ENCODE measurements at regions not wholly inside any gene's neighbourhood (a gene's known extent, or its start where the extent isn't known, plus 50 kb on each side); places are given as distances from the start of the nearest gene placed in this dataset.

DNA sequence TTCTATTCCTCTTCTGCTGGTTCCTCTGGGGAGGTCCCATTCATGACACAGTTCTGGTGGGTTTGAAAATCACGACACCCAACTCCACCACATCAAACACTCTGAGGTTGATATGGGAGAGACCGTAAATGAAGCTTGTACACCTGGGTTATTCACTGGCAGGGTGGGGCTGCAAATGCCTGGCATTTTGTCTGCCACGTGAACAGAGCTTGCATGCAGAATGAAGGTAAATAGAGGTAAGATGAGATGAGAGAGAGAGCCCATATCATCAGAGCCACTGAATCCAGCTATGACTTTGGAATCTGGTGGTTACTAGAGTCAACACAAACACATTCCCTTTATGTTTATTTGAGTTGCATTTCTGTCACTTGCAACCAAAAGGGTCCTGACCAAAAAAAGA is 97.4 kb downstream of the BANF2 start (continued):
- peak; percentile 27; the same call in 1 of the 2 replicates for TF ChIP-seq SOX5 (CRISPR knock-in tag; IDR thresholded peaks at IDR 0.05; ENCODE audit: borderline replicate concordance)
- no peak for TF ChIP-seq MAZ (IDR thresholded peaks at IDR 0.05; ENCODE audit: borderline replicate concordance, low read depth, low read length)
- peak; percentile 43; the same call in 1 of the 2 replicates for TF ChIP-seq MAZ (CRISPR knock-in tag; IDR thresholded peaks at IDR 0.05; ENCODE audit: low read depth)

DNA sequence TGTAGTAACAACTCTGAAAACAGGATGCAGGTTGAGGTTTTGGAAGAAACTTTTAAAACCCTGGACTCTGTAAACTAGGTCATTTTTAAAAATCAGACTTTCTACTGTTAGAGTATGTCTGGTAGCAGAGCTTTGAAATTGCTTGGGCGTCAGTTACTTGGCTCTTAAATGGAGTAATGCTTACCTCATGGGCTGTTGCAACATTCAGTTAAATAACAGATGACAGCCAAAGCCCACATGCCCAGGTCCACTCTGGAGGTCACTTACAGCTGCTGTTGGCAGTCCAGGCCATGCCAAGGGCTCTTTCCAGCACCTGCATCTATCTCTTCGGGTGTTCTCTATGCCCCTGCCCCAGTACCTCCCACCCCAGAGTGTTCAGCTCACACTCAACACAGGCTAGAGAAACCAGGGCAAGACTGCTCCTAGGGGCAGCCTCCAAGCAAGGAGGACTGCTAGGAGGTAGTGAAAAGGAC is 96.4 kb downstream of the BANF2 start:
- CTCF ChIA-PET (ENCODE audit: low intra/inter-chr PET ratio, low total read pairs), result no interaction called here
- TF ChIP-seq CBX2 (IDR thresholded peaks at IDR 0.05; ENCODE audit: low read depth, low read length) (no peak), CBX2 (CRISPR knock-in tag; IDR thresholded peaks at IDR 0.05; ENCODE audit: low read depth) (no peak), KDM4B (CRISPR knock-in tag; IDR thresholded peaks at IDR 0.05) (no peak), ZNF644 (CRISPR knock-in tag; IDR thresholded peaks at IDR 0.05; ENCODE audit: low read depth) (peak; percentile 91), KDM5B (CRISPR knock-in tag; IDR thresholded peaks at IDR 0.05; ENCODE audit: borderline replicate concordance) (no peak), SKI (IDR thresholded peaks at IDR 0.05; ENCODE audit: partially characterized antibody) (peak; percentile 46), AHR (CRISPR knock-in tag; IDR thresholded peaks at IDR 0.05) (peak; percentile 30; the same call in 1 of the 2 replicates), ATRX (CRISPR knock-in tag; IDR thresholded peaks at IDR 0.05; ENCODE audit: borderline replicate concordance) (no peak), ZNF766 (CRISPR knock-in tag; IDR thresholded peaks at IDR 0.05; ENCODE audit: borderline replicate concordance) (no peak), SETDB1 (CRISPR knock-in tag; IDR thresholded peaks at IDR 0.05; ENCODE audit: borderline replicate concordance) (no peak), ZNF431 (CRISPR knock-in tag; IDR thresholded peaks at IDR 0.05; ENCODE audit: borderline replicate concordance, low read depth) (no peak), ZNF605 (CRISPR knock-in tag; IDR thresholded peaks at IDR 0.05) (no peak), HES4 (CRISPR knock-in tag; IDR thresholded peaks at IDR 0.05; ENCODE audit: borderline replicate concordance) (no peak), ZFP36L2 (CRISPR knock-in tag; IDR thresholded peaks at IDR 0.05) (no peak), NFE2L1 (CRISPR knock-in tag; IDR thresholded peaks at IDR 0.05; ENCODE audit: borderline replicate concordance) (no peak), NAIF1 (CRISPR knock-in tag; IDR thresholded peaks at IDR 0.05; ENCODE audit: borderline replicate concordance) (no peak), ZFP37 (CRISPR knock-in tag; IDR thresholded peaks at IDR 0.05; ENCODE audit: borderline replicate concordance) (0 out of 2 replicates have a peak, but pooled peaks have one; percentile 52), JUND (CRISPR knock-in tag; IDR thresholded peaks at IDR 0.05) (0 out of 2 replicates have a peak, but pooled peaks have one; percentile 11), STAG1 (CRISPR knock-in tag; IDR thresholded peaks at IDR 0.05) (peak; percentile 16; the same call in 1 of the 2 replicates), ZNF33A (CRISPR knock-in tag; IDR thresholded peaks at IDR 0.05; ENCODE audit: borderline replicate concordance) (no peak), TBL1XR1 (IDR thresholded peaks at IDR 0.05; ENCODE audit: borderline replicate concordance, low read length, partially characterized antibody) (peak; percentile 42)
- TF ChIP-seq, protein P1, sequence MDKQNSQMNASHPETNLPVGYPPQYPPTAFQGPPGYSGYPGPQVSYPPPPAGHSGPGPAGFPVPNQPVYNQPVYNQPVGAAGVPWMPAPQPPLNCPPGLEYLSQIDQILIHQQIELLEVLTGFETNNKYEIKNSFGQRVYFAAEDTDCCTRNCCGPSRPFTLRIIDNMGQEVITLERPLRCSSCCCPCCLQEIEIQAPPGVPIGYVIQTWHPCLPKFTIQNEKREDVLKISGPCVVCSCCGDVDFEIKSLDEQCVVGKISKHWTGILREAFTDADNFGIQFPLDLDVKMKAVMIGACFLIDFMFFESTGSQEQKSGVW (CRISPR knock-in tag; IDR thresholded peaks at IDR 0.05; ENCODE audit: borderline replicate concordance), result no peak

More for the DNA sequence above, 96.4 kb downstream of the BANF2 start:
- Histone ChIP-seq H3K4me1 (ENCODE audit: insufficient read depth, low read length) (peaks cover 32% of the 10 kb centered on the region), H3K4me3 (replicated peaks in 1 of 3; ENCODE audit: insufficient read depth in 1 of 3, low read depth in 2 of 3, low read length in 3 of 3) (no peak overlapping the region), H3K36me3 (replicated peaks in 1 of 2; ENCODE audit: control insufficient read depth in 1 of 2, insufficient read depth in 2 of 2, low read length in 2 of 2) (no peaks in the 10 kb centered on the region), H3K79me2 (ENCODE audit: insufficient read depth, low read length) (no peaks in the 10 kb centered on the region), H2AFZ (ENCODE audit: low read length) (no peak overlapping the region), H3K9ac (ENCODE audit: insufficient read depth, low read depth, low read length) (no peak overlapping the region), H3K27me3 (ENCODE audit: control insufficient read depth in 1 of 2, insufficient read depth in 2 of 2, low read length in 2 of 2) (peaks cover 3 to 42% of the 10 kb centered on the region in 2 experiments; a peak in 4 of 5 replicates), H3K27ac (ENCODE audit: extremely low read length, insufficient read depth, low read length) (no peak overlapping the region), H3K4me2 (ENCODE audit: low read depth, low read length) (peak overlapping the region; percentile 25; the same call in 1 of the 2 replicates), H3K9me3 (ENCODE audit: low read length) (peaks cover 16% of the 10 kb centered on the region), H4K20me1 (ENCODE audit: insufficient read depth, low read length) (no peaks in the 10 kb centered on the region)
- DNase-seq (ENCODE audit: low spot score) (peak; percentile 82), FAIRE-seq (peak; percentile 77), ATAC-seq (peak; percentile 86)
- BruUV-seq (replicated peaks), result no TSS peak
- in situ Hi-C loops (cut with HindIII; ENCODE audit: extremely low pct_ligation_motif_present, low pct_unique_long_range_greater_than_20kb) (no loop called here), intact Hi-C loops (cut with micrococcal nuclease; ENCODE audit: unreplicated experiment) (no loop called here)
- POLR2A ChIA-PET, result interaction anchor here (0.8 to 2.2 kb wide), 17 partner anchors 10 to 116 kb away, joined by 3 to 11 read pairs (median 5); partner anchors contain the start of gene RRBP1
- WGBS (ENCODE audit: low lambda C conversion rate), result 6% methylated on average over 2 of the region's 2 CpGs

Measured in HepG2 (cell line).